ENCODE measurements at regions not wholly inside any gene's neighbourhood (a gene's known extent, or its start where the extent isn't known, plus 50 kb on each side); places are given as distances from the start of the nearest gene placed in this dataset.

GRCh38 chr14:98984027-98984718 lies 287.8 kb downstream of the BCL11B start:
- H3K4me3 Mint-ChIP-seq = peak overlapping the region; percentile 52
- intact Hi-C loops (cut with micrococcal nuclease) = no loop called here
- no peaks in the 10 kb centered on the region for H3K36me3 Mint-ChIP-seq
- H3K4me3 ChIP-seq (ENCODE audit: low read length) = no peak overlapping the region
- no peaks in the 10 kb centered on the region for H3K9me3 Mint-ChIP-seq
- H3K27ac Mint-ChIP-seq = peak overlapping the region; percentile 63 to 65
- H3K36me3 ChIP-seq (ENCODE audit: control insufficient read depth, insufficient read depth, low read length) = no peaks in the 10 kb centered on the region
- H3K9me3 ChIP-seq (ENCODE audit: control insufficient read depth, insufficient read depth, low read length) = no peaks in the 10 kb centered on the region
- DNase-seq = no peak
- peaks cover 9% of the 10 kb centered on the region in 2 donors for H3K4me1 Mint-ChIP-seq
- TF ChIP-seq, protein P1, sequence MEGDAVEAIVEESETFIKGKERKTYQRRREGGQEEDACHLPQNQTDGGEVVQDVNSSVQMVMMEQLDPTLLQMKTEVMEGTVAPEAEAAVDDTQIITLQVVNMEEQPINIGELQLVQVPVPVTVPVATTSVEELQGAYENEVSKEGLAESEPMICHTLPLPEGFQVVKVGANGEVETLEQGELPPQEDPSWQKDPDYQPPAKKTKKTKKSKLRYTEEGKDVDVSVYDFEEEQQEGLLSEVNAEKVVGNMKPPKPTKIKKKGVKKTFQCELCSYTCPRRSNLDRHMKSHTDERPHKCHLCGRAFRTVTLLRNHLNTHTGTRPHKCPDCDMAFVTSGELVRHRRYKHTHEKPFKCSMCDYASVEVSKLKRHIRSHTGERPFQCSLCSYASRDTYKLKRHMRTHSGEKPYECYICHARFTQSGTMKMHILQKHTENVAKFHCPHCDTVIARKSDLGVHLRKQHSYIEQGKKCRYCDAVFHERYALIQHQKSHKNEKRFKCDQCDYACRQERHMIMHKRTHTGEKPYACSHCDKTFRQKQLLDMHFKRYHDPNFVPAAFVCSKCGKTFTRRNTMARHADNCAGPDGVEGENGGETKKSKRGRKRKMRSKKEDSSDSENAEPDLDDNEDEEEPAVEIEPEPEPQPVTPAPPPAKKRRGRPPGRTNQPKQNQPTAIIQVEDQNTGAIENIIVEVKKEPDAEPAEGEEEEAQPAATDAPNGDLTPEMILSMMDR (IDR thresholded peaks at IDR 0.05) = no peak
- H3K27me3 Mint-ChIP-seq (ENCODE audit: low read depth in 2 of 2) = no peaks in the 10 kb centered on the region
- peaks cover 14% of the 10 kb centered on the region for H3K4me1 ChIP-seq (ENCODE audit: control insufficient read depth, insufficient read depth, low read length)
- no peaks in the 10 kb centered on the region for H3K27me3 ChIP-seq (ENCODE audit: control insufficient read depth, insufficient read depth, low read length)
- H3K27ac ChIP-seq (ENCODE audit: low read length) = no peak overlapping the region
- WGBS (ENCODE audit: insufficient coverage) = 77% methylated on average over 10 of the region's 11 CpGs
- ATAC-seq = no peak

GRCh38 chr14:98984719-98985041 lies 287.3 kb downstream of the BCL11B start:
- Histone ChIP-seq H3K9me3 (ENCODE audit: control insufficient read depth, insufficient read depth, low read length) (no peaks in the 10 kb centered on the region), H3K27ac (ENCODE audit: low read length) (peak overlapping the region; percentile 12), H3K27me3 (ENCODE audit: control insufficient read depth, insufficient read depth, low read length) (no peaks in the 10 kb centered on the region), H3K36me3 (ENCODE audit: control insufficient read depth, insufficient read depth, low read length) (no peaks in the 10 kb centered on the region), H3K4me1 (ENCODE audit: control insufficient read depth, insufficient read depth, low read length) (peaks cover 14% of the 10 kb centered on the region), H3K4me3 (ENCODE audit: low read length) (no peak overlapping the region)
- DNase-seq (peak in 1 of 2 donors; percentile 83), ATAC-seq (peak; percentile 72 to 94 (median 87))
- Mint-ChIP-seq H3K4me3 (peak overlapping the region; percentile 52), H3K36me3 (no peaks in the 10 kb centered on the region), H3K27me3 (ENCODE audit: low read depth in 2 of 2) (no peaks in the 10 kb centered on the region), H3K9me3 (no peaks in the 10 kb centered on the region), H3K27ac (peak overlapping the region; percentile 63 to 65), H3K4me1 (peaks cover 9% of the 10 kb centered on the region in 2 donors)
- intact Hi-C loops (cut with micrococcal nuclease) = no loop called here
- WGBS (ENCODE audit: insufficient coverage) = 49% methylated on average over 7 of the region's 7 CpGs
- TF ChIP-seq, protein P1 (IDR thresholded peaks at IDR 0.05) = no peak

DNA sequence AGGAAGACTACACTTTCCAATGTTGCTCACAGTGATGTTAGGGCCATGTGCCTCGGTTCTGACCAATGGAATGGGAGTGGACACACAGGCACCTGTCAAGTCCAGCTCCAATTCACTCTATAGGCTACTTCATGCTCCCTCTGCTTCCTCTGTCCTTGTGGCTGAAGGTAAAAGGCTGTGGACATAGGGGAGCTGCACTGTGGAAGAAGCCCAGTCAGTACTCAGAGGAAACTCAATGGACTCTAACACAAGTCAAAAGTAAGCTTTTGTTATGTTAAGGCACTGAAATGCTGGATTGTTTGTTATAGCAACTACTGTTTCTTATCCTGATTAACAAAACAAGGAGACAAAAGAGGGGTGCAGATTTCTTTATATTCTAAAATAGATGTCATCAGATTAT lies 278.2 kb downstream of the BCL11B start:
- whole genome bisulfite sequencing (ENCODE audit: insufficient coverage) = 75% methylated on average over 1 of the region's 1 CpG
- Mint-ChIP-seq H3K27me3 (ENCODE audit: low read depth in 2 of 2) (peaks cover 2 to 7% of the 10 kb centered on the region in 2 donors), H3K36me3 (no peaks in the 10 kb centered on the region), H3K27ac (no peak overlapping the region), H3K4me3 (no peak overlapping the region), H3K9me3 (no peaks in the 10 kb centered on the region), H3K4me1 (no peaks in the 10 kb centered on the region)
- no peaks in the 10 kb centered on the region for H3K9me3 ChIP-seq (ENCODE audit: control insufficient read depth, insufficient read depth, low read length)
- no peaks in the 10 kb centered on the region for H3K27me3 ChIP-seq (ENCODE audit: control insufficient read depth, insufficient read depth, low read length)
- DNase-seq = no peak
- H3K27ac ChIP-seq (ENCODE audit: low read length) = no peak overlapping the region
- H3K4me1 ChIP-seq (ENCODE audit: control insufficient read depth, insufficient read depth, low read length) = no peaks in the 10 kb centered on the region
- intact Hi-C loops (cut with micrococcal nuclease) = no loop called here
- TF ChIP-seq, protein P1 (IDR thresholded peaks at IDR 0.05) = no peak
- H3K36me3 ChIP-seq (ENCODE audit: control insufficient read depth, insufficient read depth, low read length) = no peaks in the 10 kb centered on the region
- no peak for ATAC-seq
- H3K4me3 ChIP-seq (ENCODE audit: low read length) = no peak overlapping the region

DNA sequence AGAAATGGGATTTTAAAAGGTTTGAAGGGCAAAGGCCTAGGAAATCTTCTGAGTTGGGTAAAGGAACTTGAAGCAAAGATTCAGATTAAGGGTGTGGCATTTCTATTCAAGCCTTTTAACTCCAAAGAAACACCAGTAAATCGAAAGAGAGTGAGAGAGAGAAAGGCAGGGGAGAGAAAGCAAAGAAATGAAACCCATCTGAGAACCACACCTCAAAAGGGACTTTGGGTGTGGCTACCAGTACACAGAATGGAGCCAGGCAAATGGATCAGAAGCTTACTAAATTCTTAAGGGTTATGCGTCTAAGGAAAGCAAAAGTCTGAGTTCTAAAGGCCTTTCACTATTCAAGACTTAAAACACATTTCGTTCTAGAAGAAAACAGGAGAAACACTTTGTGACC lies 277.4 kb downstream of the BCL11B start:
- Mint-ChIP-seq H3K27ac (no peak overlapping the region), H3K36me3 (no peaks in the 10 kb centered on the region), H3K27me3 (ENCODE audit: low read depth in 2 of 2) (peaks cover 2 to 7% of the 10 kb centered on the region in 2 donors), H3K4me3 (no peak overlapping the region), H3K9me3 (no peaks in the 10 kb centered on the region), H3K4me1 (no peaks in the 10 kb centered on the region)
- Histone ChIP-seq H3K27ac (ENCODE audit: low read length) (no peak overlapping the region), H3K4me1 (ENCODE audit: control insufficient read depth, insufficient read depth, low read length) (no peaks in the 10 kb centered on the region), H3K4me3 (ENCODE audit: low read length) (no peak overlapping the region), H3K36me3 (ENCODE audit: control insufficient read depth, insufficient read depth, low read length) (no peaks in the 10 kb centered on the region), H3K9me3 (ENCODE audit: control insufficient read depth, insufficient read depth, low read length) (no peaks in the 10 kb centered on the region), H3K27me3 (ENCODE audit: control insufficient read depth, insufficient read depth, low read length) (no peaks in the 10 kb centered on the region)
- TF ChIP-seq, protein P1 (IDR thresholded peaks at IDR 0.05) = no peak
- intact Hi-C loops (cut with micrococcal nuclease) = no loop called here
- ATAC-seq (no peak), DNase-seq (peak in 1 of 2 donors; percentile 19)
- WGBS (ENCODE audit: insufficient coverage) = 86% methylated on average over 3 of the region's 3 CpGs
